ENCODE measurements at regions not wholly inside any gene's neighbourhood (a gene's known extent, or its start where the extent isn't known, plus 50 kb on each side); places are given as distances from the start of the nearest gene placed in this dataset.

DNA sequence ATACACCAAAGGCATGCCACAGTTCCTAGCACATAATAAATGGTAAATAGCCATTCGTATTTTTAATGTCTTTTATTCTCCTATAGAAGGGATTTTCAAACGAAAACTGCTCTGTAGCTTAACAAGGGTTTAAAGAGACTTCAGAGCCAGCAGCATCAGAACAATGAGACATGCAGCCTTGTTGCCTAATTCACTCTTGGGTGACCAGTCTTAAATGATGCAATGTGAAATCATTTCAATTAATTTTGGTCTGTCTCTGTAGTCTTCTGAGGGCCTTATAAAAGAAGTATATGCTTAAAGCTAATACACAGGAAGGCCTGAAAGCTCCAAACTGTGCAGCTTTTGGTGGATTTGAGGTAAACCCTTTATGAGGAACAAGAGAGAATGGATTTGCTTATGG is 888.8 kb upstream of the WWC1 start:
- H3K36me3 ChIP-seq (ENCODE audit: control insufficient read depth in 2 of 3, insufficient read depth in 3 of 3, low read length in 3 of 3): no peaks in the 10 kb centered on the region
- H3K4me1 ChIP-seq (ENCODE audit: control insufficient read depth in 2 of 2, insufficient read depth in 2 of 2, low read length in 2 of 2): no peaks in the 10 kb centered on the region
- CTCF ChIA-PET: interaction anchor here (0.6 kb wide), 2 partner anchors 37 to 636 kb away, joined by 3 to 7 read pairs; no protein-coding TSS in a partner anchor
- DNase-seq (no peak), ATAC-seq (no peak)
- no peaks in the 10 kb centered on the region for H3K27me3 Mint-ChIP-seq
- no peak overlapping the region for H3K27ac ChIP-seq (ENCODE audit: low read depth, low read length)
- no peak overlapping the region for H3K4me3 Mint-ChIP-seq
- H3K27me3 ChIP-seq (ENCODE audit: control insufficient read depth in 2 of 2, insufficient read depth in 2 of 2, low read length in 2 of 2): no peaks in the 10 kb centered on the region
- peaks cover 0 to 16% (median 4%) of the 10 kb centered on the region in 11 donors for H3K9me3 Mint-ChIP-seq
- intact Hi-C loops (cut with micrococcal nuclease): no loop called here
- no peaks in the 10 kb centered on the region for H3K9me3 ChIP-seq (ENCODE audit: control insufficient read depth in 2 of 3, low read length in 3 of 3)
- no peak overlapping the region for H3K4me3 ChIP-seq (ENCODE audit: low read length)
- POLR2A ChIA-PET: no interaction called here
- H3K36me3 Mint-ChIP-seq: peaks cover 0 to 4% (median 0%) of the 10 kb centered on the region in 5 donors
- no peak overlapping the region for H3K27ac Mint-ChIP-seq
- no peaks in the 10 kb centered on the region for H3K4me1 Mint-ChIP-seq

DNA sequence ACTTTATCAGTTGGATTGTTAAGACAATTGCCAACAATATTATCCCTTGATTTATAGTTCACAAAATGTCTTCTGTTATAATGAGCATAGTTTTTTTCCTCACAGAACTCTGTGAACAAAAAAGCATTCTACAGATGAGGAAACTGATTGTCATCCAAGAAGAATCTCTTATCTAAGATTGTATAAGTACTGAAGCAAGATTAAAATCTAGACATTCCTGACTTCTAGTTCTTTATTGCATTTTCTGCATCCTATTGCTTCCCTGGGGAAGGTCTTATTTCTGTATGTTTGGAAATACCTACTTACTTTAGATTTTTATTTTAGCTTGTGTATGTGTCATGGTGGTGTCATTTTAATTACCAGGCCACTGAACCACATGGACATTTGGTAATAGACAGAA is 884.9 kb upstream of the WWC1 start:
- Mint-ChIP-seq H3K36me3 (peaks cover 0 to 4% (median 0%) of the 10 kb centered on the region in 5 donors), H3K4me3 (no peak overlapping the region), H3K9me3 (peaks cover 0 to 9% (median 1%) of the 10 kb centered on the region in 11 donors), H3K27ac (no peak overlapping the region), H3K27me3 (no peaks in the 10 kb centered on the region), H3K4me1 (no peaks in the 10 kb centered on the region)
- CTCF ChIA-PET: no interaction called here
- Histone ChIP-seq H3K4me1 (ENCODE audit: control insufficient read depth in 2 of 2, insufficient read depth in 2 of 2, low read length in 2 of 2) (no peaks in the 10 kb centered on the region), H3K27me3 (ENCODE audit: control insufficient read depth in 2 of 2, insufficient read depth in 2 of 2, low read length in 2 of 2) (no peaks in the 10 kb centered on the region), H3K4me3 (ENCODE audit: low read length) (no peak overlapping the region), H3K36me3 (ENCODE audit: control insufficient read depth in 2 of 3, insufficient read depth in 3 of 3, low read length in 3 of 3) (no peaks in the 10 kb centered on the region), H3K27ac (ENCODE audit: low read depth, low read length) (no peak overlapping the region), H3K9me3 (ENCODE audit: control insufficient read depth in 2 of 3, low read length in 3 of 3) (no peaks in the 10 kb centered on the region)
- intact Hi-C loops (cut with micrococcal nuclease): no loop called here
- DNase-seq (no peak), ATAC-seq (no peak)
- POLR2A ChIA-PET: no interaction called here

GRCh38 chr5:167412556-167412955 is 878.9 kb upstream of the WWC1 start:
- no peaks in the 10 kb centered on the region for H3K36me3 ChIP-seq (ENCODE audit: control insufficient read depth in 2 of 3, insufficient read depth in 3 of 3, low read length in 3 of 3)
- no peak overlapping the region for H3K4me3 Mint-ChIP-seq
- CTCF ChIA-PET: no interaction called here
- peaks cover 0 to 9% (median 1%) of the 10 kb centered on the region in 11 donors for H3K9me3 Mint-ChIP-seq
- no peaks in the 10 kb centered on the region for H3K36me3 Mint-ChIP-seq
- POLR2A ChIA-PET: no interaction called here
- H3K27ac Mint-ChIP-seq: no peak overlapping the region
- H3K27ac ChIP-seq (ENCODE audit: low read depth, low read length): no peak overlapping the region
- no peaks in the 10 kb centered on the region for H3K9me3 ChIP-seq (ENCODE audit: control insufficient read depth in 2 of 3, low read length in 3 of 3)
- H3K27me3 ChIP-seq (ENCODE audit: control insufficient read depth in 2 of 2, insufficient read depth in 2 of 2, low read length in 2 of 2): no peaks in the 10 kb centered on the region
- H3K4me3 ChIP-seq (ENCODE audit: low read length): no peak overlapping the region
- H3K27me3 Mint-ChIP-seq: no peaks in the 10 kb centered on the region
- DNase-seq (no peak), ATAC-seq (no peak)
- intact Hi-C loops (cut with micrococcal nuclease): no loop called here
- no peaks in the 10 kb centered on the region for H3K4me1 Mint-ChIP-seq
- no peaks in the 10 kb centered on the region for H3K4me1 ChIP-seq (ENCODE audit: control insufficient read depth in 2 of 2, insufficient read depth in 2 of 2, low read length in 2 of 2)

GRCh38 chr5:167413506-167413905 is 877.9 kb upstream of the WWC1 start:
- CTCF ChIA-PET: no interaction called here
- H3K27ac Mint-ChIP-seq: no peak overlapping the region
- no peak overlapping the region for H3K4me3 ChIP-seq (ENCODE audit: low read length)
- no peaks in the 10 kb centered on the region for H3K4me1 Mint-ChIP-seq
- ATAC-seq (no peak), DNase-seq (no peak)
- POLR2A ChIA-PET: no interaction called here
- no peaks in the 10 kb centered on the region for H3K36me3 ChIP-seq (ENCODE audit: control insufficient read depth in 2 of 3, insufficient read depth in 3 of 3, low read length in 3 of 3)
- no peaks in the 10 kb centered on the region for H3K9me3 ChIP-seq (ENCODE audit: control insufficient read depth in 2 of 3, low read length in 3 of 3)
- H3K9me3 Mint-ChIP-seq: peaks cover 0 to 11% (median 1%) of the 10 kb centered on the region in 11 donors
- no peaks in the 10 kb centered on the region for H3K27me3 Mint-ChIP-seq
- H3K27ac ChIP-seq (ENCODE audit: low read depth, low read length): no peak overlapping the region
- H3K27me3 ChIP-seq (ENCODE audit: control insufficient read depth in 2 of 2, insufficient read depth in 2 of 2, low read length in 2 of 2): no peaks in the 10 kb centered on the region
- no peak overlapping the region for H3K4me3 Mint-ChIP-seq
- no peaks in the 10 kb centered on the region for H3K36me3 Mint-ChIP-seq
- H3K4me1 ChIP-seq (ENCODE audit: control insufficient read depth in 2 of 2, insufficient read depth in 2 of 2, low read length in 2 of 2): no peaks in the 10 kb centered on the region
- intact Hi-C loops (cut with micrococcal nuclease): no loop called here

- CTCF ChIA-PET: no interaction called here
- H3K4me1 Mint-ChIP-seq: no peaks in the 10 kb centered on the region
- H3K36me3 ChIP-seq (ENCODE audit: control insufficient read depth in 2 of 3, insufficient read depth in 3 of 3, low read length in 3 of 3): no peaks in the 10 kb centered on the region
These were observed 876.8 kb upstream of the WWC1 start for GRCh38 chr5:167414611-167415010.

DNA sequence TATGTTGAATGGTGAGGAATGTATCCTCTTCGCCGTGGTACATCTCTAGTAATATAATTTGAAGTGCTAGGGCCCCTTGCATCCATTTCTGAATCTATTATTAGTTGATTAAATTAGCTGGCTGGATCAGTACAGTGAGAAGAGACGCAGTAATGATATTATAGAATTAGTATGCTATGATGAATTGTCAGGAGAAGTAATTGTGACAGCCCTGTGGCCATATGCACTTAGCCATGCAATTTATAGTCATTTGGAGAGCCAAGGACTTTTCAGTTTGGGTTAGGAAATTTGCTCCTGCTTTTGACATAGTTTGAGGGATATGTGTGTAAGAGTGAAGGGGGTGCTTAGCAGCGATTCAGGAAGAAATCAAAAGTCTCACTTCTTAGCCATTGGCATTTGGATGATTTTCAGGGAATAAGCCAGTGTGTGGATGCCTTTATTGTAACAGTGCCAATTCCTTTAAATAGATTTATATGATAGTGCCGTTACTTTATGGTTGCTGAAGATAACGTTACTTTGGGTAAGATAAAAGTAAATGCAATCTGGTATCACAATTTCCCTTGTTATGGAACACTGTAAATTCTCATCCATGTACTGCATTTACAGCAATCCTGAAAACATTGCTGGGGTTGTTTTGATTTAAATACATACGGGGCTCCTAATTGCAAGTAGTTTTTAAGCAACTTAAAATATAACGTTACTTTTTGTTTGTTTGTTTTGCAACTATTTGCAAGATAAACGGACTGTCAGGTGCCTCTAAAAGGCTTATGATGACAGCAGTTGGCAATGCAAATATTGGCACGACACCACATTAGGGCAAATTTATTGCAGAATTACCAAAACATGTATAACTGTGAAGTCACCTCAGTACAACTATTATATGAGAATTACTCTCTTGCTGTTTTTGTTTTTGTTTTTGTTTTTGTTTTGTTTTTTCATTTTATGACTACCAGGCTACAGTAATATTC is 875.4 kb upstream of the WWC1 start:
- intact Hi-C loops (cut with micrococcal nuclease): no loop called here
- ChIA-PET POLR2A (no interaction called here), CTCF (no interaction called here)
- no peaks in the 10 kb centered on the region for H3K36me3 ChIP-seq (ENCODE audit: control insufficient read depth in 2 of 3, insufficient read depth in 3 of 3, low read length in 3 of 3)
- DNase-seq (no peak), ATAC-seq (no peak)
- Mint-ChIP-seq H3K9me3 (peaks cover 0 to 13% (median 3%) of the 10 kb centered on the region in 11 donors), H3K27me3 (no peaks in the 10 kb centered on the region), H3K4me3 (no peak overlapping the region), H3K4me1 (no peaks in the 10 kb centered on the region), H3K27ac (no peak overlapping the region), H3K36me3 (no peaks in the 10 kb centered on the region)
- H3K4me1 ChIP-seq (ENCODE audit: control insufficient read depth in 2 of 2, insufficient read depth in 2 of 2, low read length in 2 of 2): no peaks in the 10 kb centered on the region
- H3K27me3 ChIP-seq (ENCODE audit: control insufficient read depth in 2 of 2, insufficient read depth in 2 of 2, low read length in 2 of 2): no peaks in the 10 kb centered on the region
- peaks cover 0 to 3% (median 0%) of the 10 kb centered on the region in 3 experiments for H3K9me3 ChIP-seq (ENCODE audit: control insufficient read depth in 2 of 3, low read length in 3 of 3)
- H3K27ac ChIP-seq (ENCODE audit: low read depth, low read length): no peak overlapping the region
- no peak overlapping the region for H3K4me3 ChIP-seq (ENCODE audit: low read length)

More at GRCh38 chr5:167414611-167415010, 876.8 kb upstream of the WWC1 start:
- H3K27ac Mint-ChIP-seq: no peak overlapping the region
- intact Hi-C loops (cut with micrococcal nuclease): no loop called here
- no peaks in the 10 kb centered on the region for H3K27me3 Mint-ChIP-seq
- no peaks in the 10 kb centered on the region for H3K27me3 ChIP-seq (ENCODE audit: control insufficient read depth in 2 of 2, insufficient read depth in 2 of 2, low read length in 2 of 2)
- no peak for DNase-seq
- no peaks in the 10 kb centered on the region for H3K4me1 ChIP-seq (ENCODE audit: control insufficient read depth in 2 of 2, insufficient read depth in 2 of 2, low read length in 2 of 2)
- no peak overlapping the region for H3K4me3 Mint-ChIP-seq
- H3K4me3 ChIP-seq (ENCODE audit: low read length): no peak overlapping the region
- peaks cover 0 to 14% (median 1%) of the 10 kb centered on the region in 11 donors for H3K9me3 Mint-ChIP-seq
- H3K27ac ChIP-seq (ENCODE audit: low read depth, low read length): no peak overlapping the region
- POLR2A ChIA-PET: no interaction called here
- ATAC-seq: no peak
- no peaks in the 10 kb centered on the region for H3K9me3 ChIP-seq (ENCODE audit: control insufficient read depth in 2 of 3, low read length in 3 of 3)
- no peaks in the 10 kb centered on the region for H3K36me3 Mint-ChIP-seq

DNA sequence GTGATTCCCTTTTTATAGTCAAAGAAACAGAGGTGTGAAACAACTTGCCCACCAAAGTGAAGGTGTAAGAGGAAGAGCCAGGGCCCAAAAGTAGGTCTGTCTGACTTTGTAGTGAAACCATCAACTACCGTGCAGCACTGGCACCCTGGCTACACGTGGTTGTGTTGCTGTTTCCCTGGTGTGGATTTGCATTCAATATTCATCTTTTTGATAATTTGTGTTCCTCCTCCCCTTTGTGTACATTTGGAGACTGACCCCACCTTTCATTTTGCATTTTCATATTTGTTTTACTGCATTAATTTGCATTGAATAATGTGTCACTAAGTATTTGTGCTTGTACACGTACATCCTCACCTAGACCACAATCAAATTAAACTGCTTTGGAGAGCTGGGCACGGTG is 873.8 kb upstream of the WWC1 start:
- POLR2A ChIA-PET: no interaction called here
- H3K27ac ChIP-seq (ENCODE audit: low read depth, low read length): no peak overlapping the region

More for the DNA sequence above, 873.8 kb upstream of the WWC1 start:
- intact Hi-C loops (cut with micrococcal nuclease): no loop called here
- Histone ChIP-seq H3K9me3 (ENCODE audit: control insufficient read depth in 2 of 3, low read length in 3 of 3) (peaks cover 0 to 3% (median 0%) of the 10 kb centered on the region in 3 experiments), H3K4me3 (ENCODE audit: low read length) (no peak overlapping the region), H3K36me3 (ENCODE audit: control insufficient read depth in 2 of 3, insufficient read depth in 3 of 3, low read length in 3 of 3) (no peaks in the 10 kb centered on the region), H3K27me3 (ENCODE audit: control insufficient read depth in 2 of 2, insufficient read depth in 2 of 2, low read length in 2 of 2) (no peaks in the 10 kb centered on the region), H3K4me1 (ENCODE audit: control insufficient read depth in 2 of 2, insufficient read depth in 2 of 2, low read length in 2 of 2) (no peaks in the 10 kb centered on the region)
- Mint-ChIP-seq H3K9me3 (peaks cover 0 to 16% (median 2%) of the 10 kb centered on the region in 11 donors), H3K36me3 (no peaks in the 10 kb centered on the region), H3K27ac (no peak overlapping the region), H3K4me3 (no peak overlapping the region), H3K27me3 (no peaks in the 10 kb centered on the region), H3K4me1 (no peaks in the 10 kb centered on the region)
- DNase-seq (no peak), ATAC-seq (no peak)
- CTCF ChIA-PET: no interaction called here

All from naive thymus-derived CD4-positive, alpha-beta T cell (primary cell).